Transverse colon (tissue), 4 donors: ENCODE measurements at regions not wholly inside any gene's neighbourhood (a gene's known extent, or its start where the extent isn't known, plus 50 kb on each side); places are given as distances from the start of the nearest gene placed in this dataset.

Experiments
- DNase-seq: peaks from one replicate; pipeline ENCODE4 v3.0.0-alpha.2; 2019
- H3K27ac ChIP-seq, 4 donors: fragments of 200-600 bp; sonication (generic); 2 replicates each; pipeline ENCODE4 v1.5.1; 2016 to 2018; ENCODE audit warnings: inconsistent platforms in 4 of 4
- H3K27me3 ChIP-seq: fragments of 200-600 bp; sonication (generic); 2 replicates; pipeline ENCODE4 v1.5.1; 2017; ENCODE audit warnings: inconsistent platforms
- H3K36me3 ChIP-seq, 4 donors: fragments of 200-600 bp; sonication (generic); 2 replicates each; pipeline ENCODE4 v1.5.1; 2017 to 2019; ENCODE audit warnings: inconsistent platforms in 4 of 4
- H3K4me1 ChIP-seq, 4 donors: fragments of 200-600 bp; sonication (generic); 2 replicates each; pipeline ENCODE4 v1.5.1; 2017 to 2020; ENCODE audit warnings: inconsistent platforms in 4 of 4
- H3K4me3 ChIP-seq, 4 donors: fragments of 200-600 bp; sonication (generic); 1 replicate in 1 of 4; 2 replicates in 3 of 4; pipeline versions ENCODE4 v1.5.1 to v1.6.1; 2017 to 2019; ENCODE audit warnings: inconsistent platforms in 4 of 4
- H3K9me3 ChIP-seq, 2 donors: fragments of 200-600 bp; sonication (generic); 2 replicates each; pipeline ENCODE4 v1.5.1; 2017 to 2019; ENCODE audit warnings: inconsistent platforms in 2 of 2
- CTCF ChIP-seq, 5 experiments: fragments of 200-600 bp in 3 of 5; fragments of 450-650 bp in 2 of 5; sonication (generic) in 3 of 5; IDR thresholded peaks; 1 replicate in 2 of 5; 2 replicates in 3 of 5; pipeline ENCODE4 v1.5.1; 2016 to 2017; ENCODE audit warnings: antibody characterized with exemption in 5 of 5, inconsistent platforms in 3 of 5, mild to moderate bottlenecking in 2 of 5, moderate library complexity in 1 of 5
- EP300 ChIP-seq: sonication (generic); formaldehyde crosslinking; IDR thresholded peaks from one replicate; pipeline ENCODE4 v1.6.1; 2017; ENCODE audit warnings: antibody characterized with exemption, low read depth
- POLR2A ChIP-seq: fragments of 450-650 bp; IDR thresholded peaks from one replicate; pipeline ENCODE4 v1.6.1; 2016; ENCODE audit warnings: antibody characterized with exemption, mild to moderate bottlenecking, moderate library complexity
- POLR2AphosphoS5 ChIP-seq, 3 donors: sonication (generic); formaldehyde crosslinking; IDR thresholded peaks; one replicate each; pipeline ENCODE4 v1.6.1; 2016; ENCODE audit warnings: antibody characterized with exemption in 3 of 3
- WGBS, 2 donors: methylation state at CpG; one replicate each; pipeline ENCODE4 v1.1.5; 2018; ENCODE audit warnings: low coverage in 1 of 2; 5-methylcytosine and 5-hydroxymethylcytosine counted together
- in situ Hi-C, 4 donors: fragments of 200-750 bp; cut with MboI; loops; one replicate each; pipeline versions ENCODE4 v1.15.0 to v1.15.1; 2017; ENCODE audit warnings: low sequenced_read_pairs in 3 of 4, low pct_ligation_motif_present in 1 of 4, low pct_unique_long_range_greater_than_20kb in 1 of 4
- intact Hi-C: fragments of 100-400 bp; cut with DNase I; formaldehyde crosslinking; loops from one replicate; pipeline ENCODE4 v1.15.1; 2023; ENCODE audit warnings: low total_unique reads

- Histone ChIP-seq H3K36me3 (no peaks in the 10 kb centered on the region), H3K4me3 (no peak overlapping the region), H3K9me3 (no peaks in the 10 kb centered on the region), H3K27me3 (no peaks in the 10 kb centered on the region), H3K27ac (no peak overlapping the region), H3K4me1 (peaks cover 0 to 2% (median 0%) of the 10 kb centered on the region in 4 donors)
- 33 to 50% methylated on average over 1 to 5 of the region's 5 CpGs for WGBS, 2 donors
- intact Hi-C loops, result no loop called here
- DNase-seq, result no peak
- in situ Hi-C loops, result no loop called here
- TF ChIP-seq CTCF (IDR thresholded peaks at IDR 0.05) (no peak), EP300 (no peak), POLR2A (no peak), POLR2AphosphoS5 (IDR thresholded peaks at IDR 0.05) (no peak)
These were observed 50.9 kb upstream of the DUSP22 start for GRCh38 chr6:241336-241865.
